ENCODE measurements at regions not wholly inside any gene's neighbourhood (a gene's known extent, or its start where the extent isn't known, plus 50 kb on each side); places are given as distances from the start of the nearest gene placed in this dataset.

- POLR2A ChIA-PET, result no interaction called here
- CTCF ChIA-PET, result interaction anchor here (1.1 to 1.4 kb wide), 2 partner anchors 9 to 12 kb away, joined by 3 to 4 read pairs; no protein-coding TSS in a partner anchor
- DNase-seq (ENCODE audit: extremely low spot score), result no peak
- TF ChIP-seq, protein P1, sequence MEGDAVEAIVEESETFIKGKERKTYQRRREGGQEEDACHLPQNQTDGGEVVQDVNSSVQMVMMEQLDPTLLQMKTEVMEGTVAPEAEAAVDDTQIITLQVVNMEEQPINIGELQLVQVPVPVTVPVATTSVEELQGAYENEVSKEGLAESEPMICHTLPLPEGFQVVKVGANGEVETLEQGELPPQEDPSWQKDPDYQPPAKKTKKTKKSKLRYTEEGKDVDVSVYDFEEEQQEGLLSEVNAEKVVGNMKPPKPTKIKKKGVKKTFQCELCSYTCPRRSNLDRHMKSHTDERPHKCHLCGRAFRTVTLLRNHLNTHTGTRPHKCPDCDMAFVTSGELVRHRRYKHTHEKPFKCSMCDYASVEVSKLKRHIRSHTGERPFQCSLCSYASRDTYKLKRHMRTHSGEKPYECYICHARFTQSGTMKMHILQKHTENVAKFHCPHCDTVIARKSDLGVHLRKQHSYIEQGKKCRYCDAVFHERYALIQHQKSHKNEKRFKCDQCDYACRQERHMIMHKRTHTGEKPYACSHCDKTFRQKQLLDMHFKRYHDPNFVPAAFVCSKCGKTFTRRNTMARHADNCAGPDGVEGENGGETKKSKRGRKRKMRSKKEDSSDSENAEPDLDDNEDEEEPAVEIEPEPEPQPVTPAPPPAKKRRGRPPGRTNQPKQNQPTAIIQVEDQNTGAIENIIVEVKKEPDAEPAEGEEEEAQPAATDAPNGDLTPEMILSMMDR (IDR thresholded peaks at IDR 0.05; ENCODE audit: control extremely low read depth, extremely low read depth, low read depth, missing control alignments), result no peak
Measured at GRCh38 chr2:538646-539045, 138.6 kb downstream of the TMEM18 start.

DNA sequence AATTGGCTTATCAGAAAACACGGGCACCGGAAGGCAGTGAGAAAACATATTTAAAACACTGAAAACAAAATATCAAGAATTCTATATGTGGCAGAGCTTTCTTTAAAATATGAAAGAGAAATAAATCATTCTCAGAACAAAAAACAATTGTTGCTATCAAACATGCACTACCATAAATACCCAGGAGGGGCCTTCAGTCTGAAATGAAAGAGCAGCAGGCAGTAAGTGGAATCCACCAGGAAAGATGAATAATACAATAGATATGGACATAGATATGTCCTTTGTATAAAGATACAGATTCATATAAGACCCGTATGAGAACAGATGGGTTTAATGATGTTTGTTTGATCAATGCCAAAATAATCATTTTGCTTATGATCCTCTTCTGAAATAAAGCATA lies 142.0 kb downstream of the TMEM18 start:
- DNase-seq (ENCODE audit: extremely low spot score), result no peak
- TF ChIP-seq, protein P1 (IDR thresholded peaks at IDR 0.05; ENCODE audit: control extremely low read depth, extremely low read depth, low read depth, missing control alignments), result no peak
- CTCF ChIA-PET, result no interaction called here
- POLR2A ChIA-PET, result no interaction called here

DNA sequence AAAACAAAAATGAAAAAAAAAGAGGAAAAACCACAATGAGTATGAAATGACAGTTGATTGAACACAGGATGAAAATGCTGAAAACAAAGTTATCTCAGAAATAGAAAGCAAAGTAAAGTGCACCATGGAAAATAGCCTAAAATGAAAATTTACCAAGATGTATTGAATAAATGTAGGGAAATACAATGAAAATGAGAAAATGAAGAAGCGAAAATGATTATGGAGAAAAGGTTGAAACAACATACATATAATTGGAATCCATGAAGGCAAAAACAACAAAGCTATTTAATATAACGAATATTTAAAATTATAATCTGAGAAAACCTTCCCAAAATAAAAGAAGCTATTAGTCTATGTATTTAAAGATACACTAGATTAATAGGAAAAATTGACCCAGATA lies 147.4 kb downstream of the TMEM18 start:
- TF ChIP-seq, protein P1 (IDR thresholded peaks at IDR 0.05; ENCODE audit: control extremely low read depth, extremely low read depth, low read depth, missing control alignments), result no peak
- DNase-seq (ENCODE audit: extremely low spot score), result no peak
- POLR2A ChIA-PET, result no interaction called here
- CTCF ChIA-PET, result interaction anchor here (1.2 to 1.7 kb wide), 2 partner anchors 9 to 11 kb away, joined by 4 read pairs; no protein-coding TSS in a partner anchor

- no peak for DNase-seq (ENCODE audit: extremely low spot score)
- CTCF ChIA-PET, result interaction anchor here (1.2 to 1.7 kb wide), 2 partner anchors 10 to 12 kb away, joined by 4 read pairs; no protein-coding TSS in a partner anchor
- POLR2A ChIA-PET, result no interaction called here
- TF ChIP-seq, protein P1 (IDR thresholded peaks at IDR 0.05; ENCODE audit: control extremely low read depth, extremely low read depth, low read depth, missing control alignments), result no peak
Measured at GRCh38 chr2:529424-529823, 147.8 kb downstream of the TMEM18 start.

DNA sequence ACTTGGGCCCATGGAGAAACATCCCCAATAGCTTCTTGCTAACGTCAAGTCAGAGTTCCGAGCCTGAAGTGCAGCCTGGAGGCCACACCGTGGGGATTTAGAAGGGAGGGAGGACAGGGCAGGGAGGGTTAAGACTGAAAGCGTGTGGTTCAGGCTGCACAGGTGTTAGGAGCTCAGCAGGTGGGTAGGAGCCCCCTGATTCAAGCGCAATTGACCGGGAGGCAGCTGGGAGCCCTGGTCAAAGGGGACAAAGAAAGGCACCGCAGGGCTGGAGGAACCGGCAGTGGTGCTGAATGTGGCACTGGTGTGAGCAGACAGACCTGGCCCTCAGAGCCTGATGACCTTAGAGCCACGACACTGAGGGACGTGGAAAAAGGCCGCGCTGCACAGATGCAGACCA lies 149.6 kb downstream of the TMEM18 start:
- no peak for DNase-seq (ENCODE audit: extremely low spot score)
- TF ChIP-seq, protein P1 (IDR thresholded peaks at IDR 0.05; ENCODE audit: control extremely low read depth, extremely low read depth, low read depth, missing control alignments), result no peak
- CTCF ChIA-PET, result no interaction called here
- POLR2A ChIA-PET, result no interaction called here

GRCh38 chr2:526918-527317 lies 150.3 kb downstream of the TMEM18 start:
- DNase-seq (ENCODE audit: extremely low spot score), result no peak
- POLR2A ChIA-PET, result no interaction called here
- CTCF ChIA-PET, result no interaction called here
- TF ChIP-seq, protein P1 (IDR thresholded peaks at IDR 0.05; ENCODE audit: control extremely low read depth, extremely low read depth, low read depth, missing control alignments), result no peak

DNA sequence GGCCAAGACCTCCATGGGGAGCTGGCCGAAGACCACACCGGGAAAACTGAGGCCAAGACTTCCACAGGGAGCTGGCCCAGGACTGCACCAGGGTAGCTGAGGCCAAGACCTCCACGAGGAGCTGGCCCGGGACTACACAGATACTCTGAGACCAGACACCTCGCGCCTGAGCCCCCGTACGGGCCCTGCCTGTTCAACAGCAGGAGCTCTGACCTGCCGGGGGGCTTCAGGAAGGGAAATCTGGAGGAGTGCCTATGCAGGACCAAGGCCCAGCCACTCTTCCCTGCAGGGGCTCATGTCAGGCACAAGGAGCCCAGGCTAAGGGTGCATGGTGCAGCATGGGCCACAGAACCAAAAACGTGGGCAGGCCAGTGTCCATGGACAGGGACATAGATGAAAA lies 151.6 kb downstream of the TMEM18 start:
- ChIA-PET CTCF (no interaction called here), POLR2A (no interaction called here)
- no peak for DNase-seq (ENCODE audit: extremely low spot score)
- TF ChIP-seq, protein P1 (IDR thresholded peaks at IDR 0.05; ENCODE audit: control extremely low read depth, extremely low read depth, low read depth, missing control alignments), result no peak
